PFSK-1 (cell line): ENCODE measurements at regions not wholly inside any gene's neighbourhood (a gene's known extent, or its start where the extent isn't known, plus 50 kb on each side); places are given as distances from the start of the nearest gene placed in this dataset.

Source experiments
- FOXP2 ChIP-seq: optimal IDR thresholded peaks from 2 replicates; pipeline ENCODE3; 2011; ENCODE audit warnings: borderline replicate concordance, control low read depth, inconsistent platforms; ENCODE audit not compliant: insufficient read depth; ENCODE audit errors: extremely low read length, extremely low read depth
- POLR2AphosphoS5 ChIP-seq: IDR thresholded peaks from 2 replicates; pipeline ENCODE4 v1.6.1; 2012; ENCODE audit warnings: low read depth, mild to moderate bottlenecking, control low read depth, low read length, moderate library complexity
- REST ChIP-seq, 2 experiments: IDR thresholded peaks; 2 replicates each; pipeline versions ENCODE4 v1.6.1 to v1.8.0; 2011 to 2012; ENCODE audit warnings: low read depth in 2 of 2, low read length in 2 of 2, control low read depth in 1 of 2, inconsistent platforms in 1 of 2, mild to moderate bottlenecking in 1 of 2, moderate library complexity in 1 of 2; ENCODE audit not compliant: insufficient read depth in 1 of 2
- SIN3A ChIP-seq: IDR thresholded peaks from 2 replicates; pipeline ENCODE4 v1.6.1; 2012; ENCODE audit warnings: mild to moderate bottlenecking, low read length, moderate library complexity, borderline replicate concordance; ENCODE audit not compliant: insufficient read depth
- TAF1 ChIP-seq: IDR thresholded peaks from 2 replicates; pipeline ENCODE4 v1.6.1; 2012; ENCODE audit warnings: low read length, control low read depth, borderline replicate concordance; ENCODE audit not compliant: insufficient read depth

- TF ChIP-seq TAF1: no peak
- no peak for TF ChIP-seq SIN3A
- no peak for TF ChIP-seq REST (IDR thresholded peaks at IDR 0.05; ENCODE audit: insufficient read depth in 1 of 2, low read depth in 2 of 2, low read length in 2 of 2)
- no peak for TF ChIP-seq POLR2AphosphoS5
Observed at GRCh38 chr3:193821151-193821668, 228.2 kb downstream of the OPA1 start.

GRCh38 chr3:193822492-193823212 lies 229.6 kb downstream of the OPA1 start:
- TF ChIP-seq REST (IDR thresholded peaks at IDR 0.05; ENCODE audit: insufficient read depth in 1 of 2, low read depth in 2 of 2, low read length in 2 of 2) (no peak), SIN3A (no peak), POLR2AphosphoS5 (no peak), FOXP2 (no peak), TAF1 (no peak)

- no peak for TF ChIP-seq TAF1
- TF ChIP-seq POLR2AphosphoS5: no peak
- TF ChIP-seq SIN3A: no peak
- no peak for TF ChIP-seq FOXP2
- TF ChIP-seq REST (IDR thresholded peaks at IDR 0.05; ENCODE audit: insufficient read depth in 1 of 2, low read depth in 2 of 2, low read length in 2 of 2): no peak
Observed at GRCh38 chr3:193824365-193824764, 231.4 kb downstream of the OPA1 start.

GRCh38 chr3:193825617-193826016 lies 232.6 kb downstream of the OPA1 start:
- no peak for TF ChIP-seq REST (IDR thresholded peaks at IDR 0.05; ENCODE audit: insufficient read depth in 1 of 2, low read depth in 2 of 2, low read length in 2 of 2)
- no peak for TF ChIP-seq FOXP2
- no peak for TF ChIP-seq POLR2AphosphoS5
- no peak for TF ChIP-seq SIN3A
- TF ChIP-seq TAF1: no peak
